DOHH2 (cell line): ENCODE measurements at regions not wholly inside any gene's neighbourhood (a gene's known extent, or its start where the extent isn't known, plus 50 kb on each side); places are given as distances from the start of the nearest gene placed in this dataset.

Source experiments
- EZH2phosphoT487 ChIP-seq: fragments of 200-600 bp; sonication (generic); IDR thresholded peaks from 2 replicates; pipeline ENCODE4 v1.6.1; 2017; ENCODE audit warnings: borderline replicate concordance, mild to moderate bottlenecking, antibody characterized with exemption, low read length, moderate library complexity, mixed read lengths
- TF ChIP-seq, protein P1 (sequence below): fragments of 200-600 bp; sonication (generic); IDR thresholded peaks from one replicate; pipeline ENCODE4 v1.5.1; 2014; ENCODE audit warnings: antibody characterized with exemption, mild to moderate bottlenecking, low read depth, low read length; ENCODE audit not compliant: poor library complexity, severe bottlenecking

DNA sequence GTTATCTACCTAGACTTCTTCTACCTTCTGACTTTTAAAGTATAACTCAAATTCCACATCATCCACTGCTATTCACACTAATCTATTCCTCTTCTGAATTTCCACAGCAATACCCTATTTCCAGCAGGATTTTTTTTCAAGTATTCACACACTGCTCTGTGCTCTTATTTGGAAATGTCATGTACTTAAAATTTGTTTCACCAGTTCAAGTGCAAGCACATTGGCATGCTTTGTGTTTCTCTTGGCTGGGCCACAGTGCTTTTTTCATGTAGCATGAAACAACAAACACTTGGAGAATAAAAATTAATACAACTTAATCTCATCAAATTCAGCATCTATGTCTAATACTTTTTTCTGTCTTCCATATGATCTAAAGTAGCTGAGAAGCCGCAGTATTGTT lies 161.8 kb upstream of the PCDH18 start:
- TF ChIP-seq, protein P1, sequence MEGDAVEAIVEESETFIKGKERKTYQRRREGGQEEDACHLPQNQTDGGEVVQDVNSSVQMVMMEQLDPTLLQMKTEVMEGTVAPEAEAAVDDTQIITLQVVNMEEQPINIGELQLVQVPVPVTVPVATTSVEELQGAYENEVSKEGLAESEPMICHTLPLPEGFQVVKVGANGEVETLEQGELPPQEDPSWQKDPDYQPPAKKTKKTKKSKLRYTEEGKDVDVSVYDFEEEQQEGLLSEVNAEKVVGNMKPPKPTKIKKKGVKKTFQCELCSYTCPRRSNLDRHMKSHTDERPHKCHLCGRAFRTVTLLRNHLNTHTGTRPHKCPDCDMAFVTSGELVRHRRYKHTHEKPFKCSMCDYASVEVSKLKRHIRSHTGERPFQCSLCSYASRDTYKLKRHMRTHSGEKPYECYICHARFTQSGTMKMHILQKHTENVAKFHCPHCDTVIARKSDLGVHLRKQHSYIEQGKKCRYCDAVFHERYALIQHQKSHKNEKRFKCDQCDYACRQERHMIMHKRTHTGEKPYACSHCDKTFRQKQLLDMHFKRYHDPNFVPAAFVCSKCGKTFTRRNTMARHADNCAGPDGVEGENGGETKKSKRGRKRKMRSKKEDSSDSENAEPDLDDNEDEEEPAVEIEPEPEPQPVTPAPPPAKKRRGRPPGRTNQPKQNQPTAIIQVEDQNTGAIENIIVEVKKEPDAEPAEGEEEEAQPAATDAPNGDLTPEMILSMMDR = no peak
- TF ChIP-seq EZH2phosphoT487 = no peak
